Transverse colon (tissue), 4 donors: ENCODE measurements at regions not wholly inside any gene's neighbourhood (a gene's known extent, or its start where the extent isn't known, plus 50 kb on each side); places are given as distances from the start of the nearest gene placed in this dataset.
A peak's percentile ranks its signal among the peaks of the same experiment; 100 is the strongest.

Experiments used
- DNase-seq: peaks from one replicate; pipeline ENCODE4 v3.0.0-alpha.2; 2019
- H3K27ac ChIP-seq, 4 donors: fragments of 200-600 bp; sonication (generic); 2 replicates each; pipeline ENCODE4 v1.5.1; 2016 to 2018; ENCODE audit warnings: inconsistent platforms in 4 of 4
- H3K27me3 ChIP-seq: fragments of 200-600 bp; sonication (generic); 2 replicates; pipeline ENCODE4 v1.5.1; 2017; ENCODE audit warnings: inconsistent platforms
- H3K36me3 ChIP-seq, 4 donors: fragments of 200-600 bp; sonication (generic); 2 replicates each; pipeline ENCODE4 v1.5.1; 2017 to 2019; ENCODE audit warnings: inconsistent platforms in 4 of 4
- H3K4me1 ChIP-seq, 4 donors: fragments of 200-600 bp; sonication (generic); 2 replicates each; pipeline ENCODE4 v1.5.1; 2017 to 2020; ENCODE audit warnings: inconsistent platforms in 4 of 4
- H3K4me3 ChIP-seq, 4 donors: fragments of 200-600 bp; sonication (generic); 1 replicate in 1 of 4; 2 replicates in 3 of 4; pipeline versions ENCODE4 v1.5.1 to v1.6.1; 2017 to 2019; ENCODE audit warnings: inconsistent platforms in 4 of 4
- H3K9me3 ChIP-seq, 2 donors: fragments of 200-600 bp; sonication (generic); 2 replicates each; pipeline ENCODE4 v1.5.1; 2017 to 2019; ENCODE audit warnings: inconsistent platforms in 2 of 2
- CTCF ChIP-seq, 5 experiments: fragments of 200-600 bp in 3 of 5; fragments of 450-650 bp in 2 of 5; sonication (generic) in 3 of 5; IDR thresholded peaks; 1 replicate in 2 of 5; 2 replicates in 3 of 5; pipeline ENCODE4 v1.5.1; 2016 to 2017; ENCODE audit warnings: antibody characterized with exemption in 5 of 5, inconsistent platforms in 3 of 5, mild to moderate bottlenecking in 2 of 5, moderate library complexity in 1 of 5
- EP300 ChIP-seq: sonication (generic); formaldehyde crosslinking; IDR thresholded peaks from one replicate; pipeline ENCODE4 v1.6.1; 2017; ENCODE audit warnings: antibody characterized with exemption, low read depth
- POLR2A ChIP-seq: fragments of 450-650 bp; IDR thresholded peaks from one replicate; pipeline ENCODE4 v1.6.1; 2016; ENCODE audit warnings: antibody characterized with exemption, mild to moderate bottlenecking, moderate library complexity
- POLR2AphosphoS5 ChIP-seq, 3 donors: sonication (generic); formaldehyde crosslinking; IDR thresholded peaks; one replicate each; pipeline ENCODE4 v1.6.1; 2016; ENCODE audit warnings: antibody characterized with exemption in 3 of 3
- WGBS, 2 donors: methylation state at CpG; one replicate each; pipeline ENCODE4 v1.1.5; 2018; ENCODE audit warnings: low coverage in 1 of 2; 5-methylcytosine and 5-hydroxymethylcytosine counted together
- in situ Hi-C, 4 donors: fragments of 200-750 bp; cut with MboI; loops; one replicate each; pipeline versions ENCODE4 v1.15.0 to v1.15.1; 2017; ENCODE audit warnings: low sequenced_read_pairs in 3 of 4, low pct_ligation_motif_present in 1 of 4, low pct_unique_long_range_greater_than_20kb in 1 of 4
- intact Hi-C: fragments of 100-400 bp; cut with DNase I; formaldehyde crosslinking; loops from one replicate; pipeline ENCODE4 v1.15.1; 2023; ENCODE audit warnings: low total_unique reads

GRCh38 chr4:123659730-123660129 lies 263.1 kb downstream of the SPRY1 start:
- TF ChIP-seq POLR2AphosphoS5 (IDR thresholded peaks at IDR 0.05) (no peak), EP300 (no peak), CTCF (IDR thresholded peaks at IDR 0.05) (peak in 4 of 5 experiments; percentile 19 to 38 (median 27)), POLR2A (no peak)
- DNase-seq = no peak
- WGBS, 2 donors = 73 to 100% methylated on average over 1 of the region's 1 CpG

GRCh38 chr4:123661080-123661737 lies 264.6 kb downstream of the SPRY1 start:
- no peak for DNase-seq
- Histone ChIP-seq H3K4me1 (no peaks in the 10 kb centered on the region), H3K4me3 (no peak overlapping the region), H3K36me3 (no peaks in the 10 kb centered on the region), H3K9me3 (peaks cover 0 to 5% of the 10 kb centered on the region in 2 donors), H3K27me3 (no peaks in the 10 kb centered on the region), H3K27ac (no peak overlapping the region)
- intact Hi-C loops = no loop called here
- in situ Hi-C loops = loop anchor here (10.0 to 25.0 kb wide), 3 partner anchors 99 to 549 kb away; no protein-coding TSS in a partner anchor
- TF ChIP-seq POLR2A (no peak), CTCF (IDR thresholded peaks at IDR 0.05) (peak; percentile 51 to 68 (median 63))

More at GRCh38 chr4:123659730-123660129, 263.1 kb downstream of the SPRY1 start:
- Histone ChIP-seq H3K27me3 (no peaks in the 10 kb centered on the region), H3K36me3 (no peaks in the 10 kb centered on the region), H3K4me3 (no peak overlapping the region), H3K27ac (no peak overlapping the region), H3K9me3 (peaks cover 0 to 5% of the 10 kb centered on the region in 2 donors), H3K4me1 (no peaks in the 10 kb centered on the region)
- intact Hi-C loops (loop anchor here (10.0 kb wide), 1 partner anchor 265 kb away; the partner anchor contains the start of gene SPRY1), in situ Hi-C loops (loop anchor here (10.0 to 25.0 kb wide), 4 partner anchors 97 to 547 kb away; partner anchors contain the start of gene SPRY1 (in 2 of the 4))

- in situ Hi-C loops (loop anchor here (10.0 to 25.0 kb wide), 3 partner anchors 101 to 551 kb away; no protein-coding TSS in a partner anchor), intact Hi-C loops (no loop called here)
- no peak for TF ChIP-seq EP300
- no peak for TF ChIP-seq POLR2A
- no peak for TF ChIP-seq CTCF (IDR thresholded peaks at IDR 0.05)
- no peak for TF ChIP-seq POLR2AphosphoS5 (IDR thresholded peaks at IDR 0.05)
- no peak overlapping the region for H3K27ac ChIP-seq
- no peak overlapping the region for H3K4me3 ChIP-seq
- H3K4me1 ChIP-seq = no peaks in the 10 kb centered on the region
- no peaks in the 10 kb centered on the region for H3K36me3 ChIP-seq
- no peaks in the 10 kb centered on the region for H3K9me3 ChIP-seq
- no peak for DNase-seq
- no peaks in the 10 kb centered on the region for H3K27me3 ChIP-seq
These were observed 266.2 kb downstream of the SPRY1 start for GRCh38 chr4:123662827-123663226.

GRCh38 chr4:123666486-123666885 lies 269.9 kb downstream of the SPRY1 start:
- Histone ChIP-seq H3K4me3 (no peak overlapping the region), H3K27me3 (no peaks in the 10 kb centered on the region), H3K36me3 (no peaks in the 10 kb centered on the region), H3K27ac (no peak overlapping the region), H3K9me3 (no peaks in the 10 kb centered on the region), H3K4me1 (no peaks in the 10 kb centered on the region)
- WGBS, 2 donors = 85 to 100% methylated on average over 1 to 5 of the region's 5 CpGs
- no peak for TF ChIP-seq EP300
- no peak for TF ChIP-seq POLR2AphosphoS5 (IDR thresholded peaks at IDR 0.05)
- TF ChIP-seq POLR2A = no peak
- no peak for TF ChIP-seq CTCF (IDR thresholded peaks at IDR 0.05)
- DNase-seq = no peak
- in situ Hi-C loops = loop anchor here (10.0 to 25.0 kb wide), 3 partner anchors 104 to 554 kb away; no protein-coding TSS in a partner anchor
- intact Hi-C loops = no loop called here
